ENCODE measurements at regions not wholly inside any gene's neighbourhood (a gene's known extent, or its start where the extent isn't known, plus 50 kb on each side); places are given as distances from the start of the nearest gene placed in this dataset.

- no peak for TF ChIP-seq ZNF592 (IDR thresholded peaks at IDR 0.05)
- TF ChIP-seq IRF4 (IDR thresholded peaks at IDR 0.05; ENCODE audit: low read depth, low read length) = no peak
- no peak for TF ChIP-seq USF2 (IDR thresholded peaks at IDR 0.05; ENCODE audit: borderline replicate concordance, low read depth, low read length)
Measured at GRCh38 chr2:215817046-215817445, 196.3 kb downstream of the MREG start (continued).

- Histone ChIP-seq H3K9me3 (replicated peaks; ENCODE audit: control insufficient read depth, insufficient read depth, low read length) (peaks cover 2% of the 10 kb centered on the region; the same call in 1 of the 3 replicates), H3K9ac (ENCODE audit: control insufficient read depth, insufficient read depth, low read length) (no peak overlapping the region), H3K27me3 (replicated peaks in 1 of 2; ENCODE audit: control insufficient read depth in 2 of 2, insufficient read depth in 2 of 2, low read length in 1 of 2) (no peaks in the 10 kb centered on the region), H4K20me1 (ENCODE audit: control insufficient read depth, insufficient read depth) (no peaks in the 10 kb centered on the region), H3K79me2 (ENCODE audit: control insufficient read depth, insufficient read depth, low read length) (no peaks in the 10 kb centered on the region), H3K36me3 (ENCODE audit: control insufficient read depth in 2 of 2, insufficient read depth in 2 of 2, low read length in 1 of 2) (no peaks in the 10 kb centered on the region), H3K4me3 (no peak overlapping the region), H3K4me1 (ENCODE audit: control insufficient read depth, insufficient read depth, low read length) (peaks cover 11% of the 10 kb centered on the region), H3K4me2 (ENCODE audit: control insufficient read depth, insufficient read depth) (no peak overlapping the region), H2AFZ (ENCODE audit: control insufficient read depth, low read depth, low read length) (no peak overlapping the region), H3K27ac (ENCODE audit: control insufficient read depth, insufficient read depth) (no peak overlapping the region)
- CTCF ChIA-PET = interaction anchor here (1.5 kb wide), 1 partner anchor 97 kb away, joined by 3 read pairs; no protein-coding TSS in a partner anchor
- DNase-seq (ENCODE audit: low read depth, low spot score) (no peak), ATAC-seq (no peak), FAIRE-seq (no peak)
- POLR2A ChIA-PET = no interaction called here
- RAD21 ChIA-PET (ENCODE audit: unreplicated experiment) = interaction anchor here (1.4 kb wide), 1 partner anchor 11 kb away, joined by 6 read pairs; no protein-coding TSS in a partner anchor
- in situ Hi-C loops (cut with MboI) = no loop called here
- no peak for TF ChIP-seq TARDBP (IDR thresholded peaks at IDR 0.05; ENCODE audit: borderline replicate concordance)
- no peak for TF ChIP-seq RB1 (IDR thresholded peaks at IDR 0.05; ENCODE audit: borderline replicate concordance)
- TF ChIP-seq POLR2AphosphoS2 (IDR thresholded peaks at IDR 0.05; ENCODE audit: low read depth, low read length) = no peak
- TF ChIP-seq SP1 (IDR thresholded peaks at IDR 0.05; ENCODE audit: low read depth, low read length) = no peak
- intact Hi-C loops (cut with micrococcal nuclease; ENCODE audit: unreplicated experiment) = no loop called here
- 75% methylated on average over 5 of the region's 5 CpGs for WGBS (ENCODE audit: insufficient coverage, insufficient replicate concordance, low lambda C conversion rate, missing lambda C conversion rate)
- BruUV-seq (replicated peaks) = no TSS peak
- SMC1A ChIA-PET (ENCODE audit: uncharacterized antibody, unreplicated experiment) = no interaction called here
Measured at GRCh38 chr2:215816424-215816823, 196.9 kb downstream of the MREG start.
